ENCODE measurements at regions not wholly inside any gene's neighbourhood (a gene's known extent, or its start where the extent isn't known, plus 50 kb on each side); places are given as distances from the start of the nearest gene placed in this dataset.

GRCh38 chr4:22978656-22979055 is 285.9 kb downstream of the GBA3 start:
- H3K4me3 ChIP-seq (ENCODE audit: low read depth in 1 of 3, low read length in 3 of 3), result no peak overlapping the region
- no peak for DNase-seq
- H3K36me3 ChIP-seq (ENCODE audit: control insufficient read depth in 3 of 3, insufficient read depth in 2 of 3, low read depth in 1 of 3, low read length in 3 of 3), result no peaks in the 10 kb centered on the region
- H3K27me3 ChIP-seq (ENCODE audit: control insufficient read depth in 3 of 3, insufficient read depth in 3 of 3, low read length in 3 of 3), result no peaks in the 10 kb centered on the region
- H3K9me3 ChIP-seq (ENCODE audit: control insufficient read depth in 2 of 2, insufficient read depth in 1 of 2, low read depth in 1 of 2, low read length in 1 of 2), result peaks cover 0 to 2% of the 10 kb centered on the region in 2 donors
- no peak for FAIRE-seq
- no peak overlapping the region for H3K27ac ChIP-seq (ENCODE audit: low read depth in 1 of 3, low read length in 2 of 3)
- no peaks in the 10 kb centered on the region for H3K4me1 ChIP-seq (ENCODE audit: control insufficient read depth in 3 of 3, insufficient read depth in 2 of 3, low read depth in 1 of 3, low read length in 2 of 3)

GRCh38 chr4:22970665-22971064 is 277.9 kb downstream of the GBA3 start:
- FAIRE-seq (no peak), DNase-seq (no peak)
- no peaks in the 10 kb centered on the region for H3K36me3 ChIP-seq (ENCODE audit: control insufficient read depth in 3 of 3, insufficient read depth in 2 of 3, low read depth in 1 of 3, low read length in 3 of 3)
- WGBS, 3 donors, result 66 to 82% (median 76%) methylated on average over 1 of the region's 1 CpG
- H3K9me3 ChIP-seq (ENCODE audit: control insufficient read depth in 2 of 2, insufficient read depth in 1 of 2, low read depth in 1 of 2, low read length in 1 of 2), result no peaks in the 10 kb centered on the region
- no peak overlapping the region for H3K27ac ChIP-seq (ENCODE audit: low read depth in 1 of 3, low read length in 2 of 3)
- H3K4me1 ChIP-seq (ENCODE audit: control insufficient read depth in 3 of 3, insufficient read depth in 2 of 3, low read depth in 1 of 3, low read length in 2 of 3), result peaks cover 0 to 19% (median 0%) of the 10 kb centered on the region in 3 donors
- H3K4me3 ChIP-seq (ENCODE audit: low read depth in 1 of 3, low read length in 3 of 3), result no peak overlapping the region
- H3K27me3 ChIP-seq (ENCODE audit: control insufficient read depth in 3 of 3, insufficient read depth in 3 of 3, low read length in 3 of 3), result no peaks in the 10 kb centered on the region

GRCh38 chr4:22969287-22969896 is 276.7 kb downstream of the GBA3 start:
- no peaks in the 10 kb centered on the region for H3K27me3 ChIP-seq (ENCODE audit: control insufficient read depth in 3 of 3, insufficient read depth in 3 of 3, low read length in 3 of 3)
- FAIRE-seq (no peak), DNase-seq (peak; percentile 80 to 92)
- peaks cover 0 to 23% (median 0%) of the 10 kb centered on the region in 3 donors for H3K4me1 ChIP-seq (ENCODE audit: control insufficient read depth in 3 of 3, insufficient read depth in 2 of 3, low read depth in 1 of 3, low read length in 2 of 3)
- 16 to 49% (median 27%) methylated on average over 4 of the region's 4 CpGs for WGBS, 3 donors
- H3K9me3 ChIP-seq (ENCODE audit: control insufficient read depth in 2 of 2, insufficient read depth in 1 of 2, low read depth in 1 of 2, low read length in 1 of 2), result no peaks in the 10 kb centered on the region
- no peaks in the 10 kb centered on the region for H3K36me3 ChIP-seq (ENCODE audit: control insufficient read depth in 3 of 3, insufficient read depth in 2 of 3, low read depth in 1 of 3, low read length in 3 of 3)
- H3K4me3 ChIP-seq (ENCODE audit: low read depth in 1 of 3, low read length in 3 of 3), result no peak overlapping the region
- H3K27ac ChIP-seq (ENCODE audit: low read depth in 1 of 3, low read length in 2 of 3), result peak overlapping the region in 1 of 3 donors; percentile 52

- Histone ChIP-seq H3K27me3 (ENCODE audit: control insufficient read depth in 3 of 3, insufficient read depth in 3 of 3, low read length in 3 of 3) (no peaks in the 10 kb centered on the region), H3K4me1 (ENCODE audit: control insufficient read depth in 3 of 3, insufficient read depth in 2 of 3, low read depth in 1 of 3, low read length in 2 of 3) (peaks cover 0 to 14% (median 0%) of the 10 kb centered on the region in 3 donors), H3K27ac (ENCODE audit: low read depth in 1 of 3, low read length in 2 of 3) (peak overlapping the region in 1 of 3 donors; percentile 47), H3K4me3 (ENCODE audit: low read depth in 1 of 3, low read length in 3 of 3) (no peak overlapping the region), H3K36me3 (ENCODE audit: control insufficient read depth in 3 of 3, insufficient read depth in 2 of 3, low read depth in 1 of 3, low read length in 3 of 3) (no peaks in the 10 kb centered on the region), H3K9me3 (ENCODE audit: control insufficient read depth in 2 of 2, insufficient read depth in 1 of 2, low read depth in 1 of 2, low read length in 1 of 2) (peaks cover 0 to 3% of the 10 kb centered on the region in 2 donors)
- 9 to 28% (median 12%) methylated on average over 4 of the region's 4 CpGs for WGBS, 3 donors
- peak; percentile 72 to 73 for DNase-seq
- no peak for FAIRE-seq
Measured at GRCh38 chr4:22962295-22962694, 269.6 kb downstream of the GBA3 start.

- no peak for DNase-seq
- WGBS, 3 donors, result 56 to 83% (median 82%) methylated on average over 3 of the region's 3 CpGs
- no peak for FAIRE-seq
Measured at GRCh38 chr4:22959483-22959882, 266.7 kb downstream of the GBA3 start.

GRCh38 chr4:22957774-22958309 is 265.1 kb downstream of the GBA3 start:
- Histone ChIP-seq H3K4me3 (ENCODE audit: low read depth in 1 of 3, low read length in 3 of 3) (no peak overlapping the region), H3K27ac (ENCODE audit: low read depth in 1 of 3, low read length in 2 of 3) (peak overlapping the region in 1 of 3 donors; percentile 30), H3K9me3 (ENCODE audit: control insufficient read depth in 2 of 2, insufficient read depth in 1 of 2, low read depth in 1 of 2, low read length in 1 of 2) (no peaks in the 10 kb centered on the region), H3K27me3 (ENCODE audit: control insufficient read depth in 3 of 3, insufficient read depth in 3 of 3, low read length in 3 of 3) (no peaks in the 10 kb centered on the region), H3K36me3 (ENCODE audit: control insufficient read depth in 3 of 3, insufficient read depth in 2 of 3, low read depth in 1 of 3, low read length in 3 of 3) (no peaks in the 10 kb centered on the region), H3K4me1 (ENCODE audit: control insufficient read depth in 3 of 3, insufficient read depth in 2 of 3, low read depth in 1 of 3, low read length in 2 of 3) (peaks cover 0 to 9% (median 0%) of the 10 kb centered on the region in 3 donors)
- no peak for FAIRE-seq
- peak in 1 of 2 donors; percentile 48 for DNase-seq
- 58 to 71% (median 69%) methylated on average over 1 of the region's 1 CpG for WGBS, 3 donors

More at GRCh38 chr4:22959483-22959882, 266.7 kb downstream of the GBA3 start:
- no peak overlapping the region for H3K27ac ChIP-seq (ENCODE audit: low read depth in 1 of 3, low read length in 2 of 3)
- no peaks in the 10 kb centered on the region for H3K27me3 ChIP-seq (ENCODE audit: control insufficient read depth in 3 of 3, insufficient read depth in 3 of 3, low read length in 3 of 3)
- no peak overlapping the region for H3K4me3 ChIP-seq (ENCODE audit: low read depth in 1 of 3, low read length in 3 of 3)
- H3K4me1 ChIP-seq (ENCODE audit: control insufficient read depth in 3 of 3, insufficient read depth in 2 of 3, low read depth in 1 of 3, low read length in 2 of 3), result peaks cover 0 to 9% (median 0%) of the 10 kb centered on the region in 3 donors
- no peaks in the 10 kb centered on the region for H3K36me3 ChIP-seq (ENCODE audit: control insufficient read depth in 3 of 3, insufficient read depth in 2 of 3, low read depth in 1 of 3, low read length in 3 of 3)
- H3K9me3 ChIP-seq (ENCODE audit: control insufficient read depth in 2 of 2, insufficient read depth in 1 of 2, low read depth in 1 of 2, low read length in 1 of 2), result peaks cover 0 to 3% of the 10 kb centered on the region in 2 donors

GRCh38 chr4:22949161-22949855 is 256.6 kb downstream of the GBA3 start:
- H3K4me3 ChIP-seq (ENCODE audit: low read depth in 1 of 3, low read length in 3 of 3), result no peak overlapping the region
- FAIRE-seq (no peak), DNase-seq (no peak)
- H3K27ac ChIP-seq (ENCODE audit: low read depth in 1 of 3, low read length in 2 of 3), result no peak overlapping the region
- no peaks in the 10 kb centered on the region for H3K27me3 ChIP-seq (ENCODE audit: control insufficient read depth in 3 of 3, insufficient read depth in 3 of 3, low read length in 3 of 3)
- H3K36me3 ChIP-seq (ENCODE audit: control insufficient read depth in 3 of 3, insufficient read depth in 2 of 3, low read depth in 1 of 3, low read length in 3 of 3), result no peaks in the 10 kb centered on the region
- 84 to 85% (median 84%) methylated on average over 6 of the region's 6 CpGs for WGBS, 3 donors
- no peaks in the 10 kb centered on the region for H3K9me3 ChIP-seq (ENCODE audit: control insufficient read depth in 2 of 2, insufficient read depth in 1 of 2, low read depth in 1 of 2, low read length in 1 of 2)
- no peaks in the 10 kb centered on the region for H3K4me1 ChIP-seq (ENCODE audit: control insufficient read depth in 3 of 3, insufficient read depth in 2 of 3, low read depth in 1 of 3, low read length in 2 of 3)

- no peaks in the 10 kb centered on the region for H3K27me3 ChIP-seq (ENCODE audit: control insufficient read depth in 3 of 3, insufficient read depth in 3 of 3, low read length in 3 of 3)
- no peak overlapping the region for H3K27ac ChIP-seq (ENCODE audit: low read depth in 1 of 3, low read length in 2 of 3)
- H3K4me1 ChIP-seq (ENCODE audit: control insufficient read depth in 3 of 3, insufficient read depth in 2 of 3, low read depth in 1 of 3, low read length in 2 of 3), result no peaks in the 10 kb centered on the region
- no peaks in the 10 kb centered on the region for H3K36me3 ChIP-seq (ENCODE audit: control insufficient read depth in 3 of 3, insufficient read depth in 2 of 3, low read depth in 1 of 3, low read length in 3 of 3)
- FAIRE-seq (no peak), DNase-seq (no peak)
- WGBS, 3 donors, result 81 to 94% (median 88%) methylated on average over 5 of the region's 5 CpGs
- no peaks in the 10 kb centered on the region for H3K9me3 ChIP-seq (ENCODE audit: control insufficient read depth in 2 of 2, insufficient read depth in 1 of 2, low read depth in 1 of 2, low read length in 1 of 2)
- no peak overlapping the region for H3K4me3 ChIP-seq (ENCODE audit: low read depth in 1 of 3, low read length in 3 of 3)
Measured at GRCh38 chr4:22947851-22948250, 255.1 kb downstream of the GBA3 start.

Measured in small intestine (tissue), 7 donors.